ENCODE measurements at regions not wholly inside any gene's neighbourhood (a gene's known extent, or its start where the extent isn't known, plus 50 kb on each side); places are given as distances from the start of the nearest gene placed in this dataset.

GRCh38 chr20:19867074-19867473 is 109.0 kb downstream of the RIN2 start:
- Histone ChIP-seq H3K9ac (ENCODE audit: low read depth, low read length) (no peak overlapping the region), H2AFZ (ENCODE audit: low read depth, low read length) (no peak overlapping the region), H3K4me3 (ENCODE audit: low read depth in 1 of 2, low read length in 2 of 2) (no peak overlapping the region), H3K9me3 (ENCODE audit: insufficient read depth, low read length, severe bottlenecking) (no peaks in the 10 kb centered on the region), H3K4me2 (ENCODE audit: insufficient read depth, low read length) (no peak overlapping the region), H4K20me1 (ENCODE audit: insufficient read depth, low read length) (no peaks in the 10 kb centered on the region), H3K27ac (ENCODE audit: low read length) (no peak overlapping the region), H3K79me2 (ENCODE audit: insufficient read depth, low read length) (no peaks in the 10 kb centered on the region), H3K36me3 (ENCODE audit: insufficient read depth, low read length) (no peaks in the 10 kb centered on the region), H3K4me1 (ENCODE audit: insufficient read depth, low read length) (no peaks in the 10 kb centered on the region), H3K27me3 (ENCODE audit: insufficient read depth, low read length, poor library complexity) (no peaks in the 10 kb centered on the region)
- ATAC-seq (ENCODE audit: insufficient read depth, low read depth) (no peak), DNase-seq (no peak)
- TF ChIP-seq EZH2 (IDR thresholded peaks at IDR 0.05; ENCODE audit: borderline replicate concordance, low read depth, low read length, severe bottlenecking) (no peak), CTCF (IDR thresholded peaks at IDR 0.05; ENCODE audit: borderline replicate concordance, extremely low read depth, low read length, poor library complexity, severe bottlenecking) (no peak)

GRCh38 chr20:19867940-19868371 is 109.9 kb downstream of the RIN2 start:
- TF ChIP-seq CTCF (IDR thresholded peaks at IDR 0.05; ENCODE audit: borderline replicate concordance, extremely low read depth, low read length, poor library complexity, severe bottlenecking) = no peak
- no peak for TF ChIP-seq EZH2 (IDR thresholded peaks at IDR 0.05; ENCODE audit: borderline replicate concordance, low read depth, low read length, severe bottlenecking)
- H3K27ac ChIP-seq (ENCODE audit: low read length) = no peak overlapping the region
- DNase-seq = no peak

DNA sequence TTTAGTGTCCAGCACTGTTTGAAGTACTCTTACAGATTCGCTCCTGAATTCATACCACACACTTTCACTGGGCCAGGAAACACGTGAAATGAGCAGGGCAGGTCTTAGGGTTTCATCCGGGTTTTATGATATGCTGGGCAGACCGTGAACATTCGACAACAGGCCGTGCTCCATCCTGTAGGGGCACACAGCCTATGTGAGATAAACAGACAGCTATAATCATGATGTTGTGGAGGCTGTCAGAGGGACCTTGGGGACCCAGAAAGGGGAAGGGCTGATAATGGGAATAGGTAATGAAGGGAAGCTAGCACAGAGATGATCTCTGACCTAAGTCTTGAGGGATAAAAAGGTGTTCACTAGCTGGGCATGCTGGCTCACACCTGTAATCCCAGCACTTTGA is 110.4 kb downstream of the RIN2 start:
- Histone ChIP-seq H3K27me3 (ENCODE audit: insufficient read depth, low read length, poor library complexity) (no peaks in the 10 kb centered on the region), H3K4me2 (ENCODE audit: insufficient read depth, low read length) (no peak overlapping the region), H3K9me3 (ENCODE audit: insufficient read depth, low read length, severe bottlenecking) (no peaks in the 10 kb centered on the region), H3K4me1 (ENCODE audit: insufficient read depth, low read length) (no peaks in the 10 kb centered on the region), H3K36me3 (ENCODE audit: insufficient read depth, low read length) (no peaks in the 10 kb centered on the region), H3K9ac (ENCODE audit: low read depth, low read length) (no peak overlapping the region), H3K27ac (ENCODE audit: low read length) (no peak overlapping the region), H3K4me3 (ENCODE audit: low read depth in 1 of 2, low read length in 2 of 2) (no peak overlapping the region), H3K79me2 (ENCODE audit: insufficient read depth, low read length) (no peaks in the 10 kb centered on the region), H2AFZ (ENCODE audit: low read depth, low read length) (no peak overlapping the region), H4K20me1 (ENCODE audit: insufficient read depth, low read length) (no peaks in the 10 kb centered on the region)
- no peak for DNase-seq
- TF ChIP-seq EZH2 (IDR thresholded peaks at IDR 0.05; ENCODE audit: borderline replicate concordance, low read depth, low read length, severe bottlenecking) (no peak), CTCF (IDR thresholded peaks at IDR 0.05; ENCODE audit: borderline replicate concordance, extremely low read depth, low read length, poor library complexity, severe bottlenecking) (no peak)
- ATAC-seq (ENCODE audit: insufficient read depth, low read depth) = no peak

More at GRCh38 chr20:19867940-19868371, 109.9 kb downstream of the RIN2 start:
- Histone ChIP-seq H4K20me1 (ENCODE audit: insufficient read depth, low read length) (no peaks in the 10 kb centered on the region), H2AFZ (ENCODE audit: low read depth, low read length) (no peak overlapping the region), H3K27me3 (ENCODE audit: insufficient read depth, low read length, poor library complexity) (no peaks in the 10 kb centered on the region), H3K9ac (ENCODE audit: low read depth, low read length) (no peak overlapping the region), H3K4me2 (ENCODE audit: insufficient read depth, low read length) (no peak overlapping the region), H3K36me3 (ENCODE audit: insufficient read depth, low read length) (no peaks in the 10 kb centered on the region), H3K4me3 (ENCODE audit: low read depth in 1 of 2, low read length in 2 of 2) (no peak overlapping the region), H3K4me1 (ENCODE audit: insufficient read depth, low read length) (no peaks in the 10 kb centered on the region), H3K79me2 (ENCODE audit: insufficient read depth, low read length) (no peaks in the 10 kb centered on the region), H3K9me3 (ENCODE audit: insufficient read depth, low read length, severe bottlenecking) (no peaks in the 10 kb centered on the region)
- no peak for ATAC-seq (ENCODE audit: insufficient read depth, low read depth)

DNA sequence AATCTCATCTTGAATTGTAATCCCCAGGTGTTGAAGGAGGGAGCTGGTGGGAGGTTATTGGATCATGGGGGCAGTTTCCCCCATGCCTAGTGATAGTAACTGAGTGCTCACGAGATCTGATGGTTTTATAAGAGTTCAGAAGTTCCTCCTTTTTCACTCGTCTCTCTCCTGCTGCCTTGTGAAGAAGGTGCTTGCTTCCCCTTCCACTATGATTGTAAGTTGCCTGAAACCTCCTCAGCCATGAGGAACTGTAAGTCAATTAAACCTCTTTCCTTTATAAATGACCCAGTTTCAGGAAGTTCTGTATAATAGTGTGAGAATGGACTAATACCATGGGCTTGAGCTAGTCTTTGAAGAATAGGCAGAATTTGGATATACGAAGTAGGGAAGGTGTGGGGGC is 113.9 kb downstream of the RIN2 start:
- no peak overlapping the region for H3K9ac ChIP-seq (ENCODE audit: low read depth, low read length)
- no peaks in the 10 kb centered on the region for H3K27me3 ChIP-seq (ENCODE audit: insufficient read depth, low read length, poor library complexity)
- ATAC-seq (ENCODE audit: insufficient read depth, low read depth) (no peak), DNase-seq (no peak)
- no peaks in the 10 kb centered on the region for H3K36me3 ChIP-seq (ENCODE audit: insufficient read depth, low read length)
- no peak overlapping the region for H2AFZ ChIP-seq (ENCODE audit: low read depth, low read length)
- TF ChIP-seq CTCF (IDR thresholded peaks at IDR 0.05; ENCODE audit: borderline replicate concordance, extremely low read depth, low read length, poor library complexity, severe bottlenecking) (no peak), EZH2 (IDR thresholded peaks at IDR 0.05; ENCODE audit: borderline replicate concordance, low read depth, low read length, severe bottlenecking) (no peak)
- no peaks in the 10 kb centered on the region for H3K79me2 ChIP-seq (ENCODE audit: insufficient read depth, low read length)
- H3K4me3 ChIP-seq (ENCODE audit: low read depth in 1 of 2, low read length in 2 of 2) = no peak overlapping the region
- no peaks in the 10 kb centered on the region for H3K9me3 ChIP-seq (ENCODE audit: insufficient read depth, low read length, severe bottlenecking)
- H3K4me2 ChIP-seq (ENCODE audit: insufficient read depth, low read length) = no peak overlapping the region
- no peak overlapping the region for H3K27ac ChIP-seq (ENCODE audit: low read length)
- H3K4me1 ChIP-seq (ENCODE audit: insufficient read depth, low read length) = no peaks in the 10 kb centered on the region
- H4K20me1 ChIP-seq (ENCODE audit: insufficient read depth, low read length) = no peaks in the 10 kb centered on the region

Data from DND-41 (cell line).